NCI-H1417 treated with DMSO at 0.1 percent for 48 hours (cell line): ENCODE measurements at regions not wholly inside any gene's neighbourhood (a gene's known extent, or its start where the extent isn't known, plus 50 kb on each side); places are given as distances from the start of the nearest gene placed in this dataset.
"Not testable (repeated sequence)": the region's sequence is repeated elsewhere in the genome, so short reads cannot be mapped to it uniquely, and the experiment has no call there.

Experiments
- DNase-seq: peaks from one replicate; lab custom pipeline; 2025; lab: John Stamatoyannopoulos, UW

DNA sequence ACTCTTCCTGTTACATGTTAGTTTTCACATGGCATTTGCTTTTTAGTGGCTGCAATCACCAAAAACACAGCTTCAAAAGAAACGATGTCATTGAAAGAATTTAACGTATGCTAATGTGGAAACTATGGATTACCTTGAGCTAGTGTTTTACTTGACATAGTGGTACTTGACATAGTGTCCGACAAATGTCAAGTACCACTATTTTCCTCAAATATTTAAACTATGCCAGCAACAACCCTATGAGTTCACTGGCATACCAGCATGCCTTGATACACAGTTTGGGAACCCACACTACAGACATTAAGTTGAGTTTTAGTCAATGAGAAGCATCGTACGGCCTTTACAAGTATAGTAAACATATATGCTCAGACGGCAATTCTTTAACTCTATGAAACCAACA lies 560.3 kb downstream of the GALC start:
- DNase-seq, result no peak

DNA sequence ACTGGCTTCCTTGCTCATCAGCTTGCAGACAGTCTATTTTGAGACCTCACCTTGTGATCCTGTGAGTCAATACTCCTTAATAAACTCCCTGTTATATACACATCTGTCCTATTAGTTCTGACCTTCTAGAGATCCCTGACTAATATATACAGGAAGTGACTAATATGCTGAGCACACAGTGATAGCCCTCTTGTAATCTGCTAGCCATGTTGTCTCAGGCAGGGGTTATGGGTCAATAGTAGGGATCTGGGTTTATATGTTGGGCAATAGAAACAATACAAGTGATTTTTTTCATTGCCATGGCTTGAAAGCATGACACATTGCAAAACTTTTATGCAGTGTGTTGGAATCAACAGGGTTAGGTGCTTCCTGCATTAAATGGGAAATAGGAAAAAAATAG lies 562.2 kb downstream of the GALC start:
- no peak for DNase-seq

- DNase-seq, result no peak
These were observed 562.8 kb downstream of the GALC start for GRCh38 chr14:87430214-87430613.

- DNase-seq, result no peak
These were observed 573.1 kb downstream of the GALC start for GRCh38 chr14:87419925-87420324.

- DNase-seq, result no peak
These were observed 581.6 kb downstream of the GALC start for GRCh38 chr14:87411370-87411769.

GRCh38 chr14:87409393-87409792 lies 583.6 kb downstream of the GALC start:
- no peak for DNase-seq

- no peak for DNase-seq
These were observed 585.6 kb downstream of the GALC start for GRCh38 chr14:87407344-87407743.

DNA sequence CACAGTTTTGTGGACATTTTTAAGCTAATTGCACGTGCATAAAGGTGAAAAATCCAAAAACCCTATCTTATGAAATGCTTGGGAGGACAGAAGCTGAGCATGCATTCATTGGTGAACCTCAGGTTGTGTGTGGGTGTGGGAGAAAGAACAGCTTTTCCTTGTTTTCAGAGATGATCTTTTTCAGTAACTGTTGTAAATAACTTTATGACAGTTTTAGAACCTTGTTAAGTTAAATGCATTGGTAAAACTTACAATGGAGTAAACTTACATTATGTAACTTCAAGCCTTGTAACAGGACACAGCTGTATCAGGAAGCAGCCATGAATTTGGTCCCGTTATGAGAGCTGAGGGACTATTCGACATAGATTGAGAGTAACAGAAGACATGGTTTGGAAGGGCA lies 587.4 kb downstream of the GALC start:
- DNase-seq, result no peak

DNA sequence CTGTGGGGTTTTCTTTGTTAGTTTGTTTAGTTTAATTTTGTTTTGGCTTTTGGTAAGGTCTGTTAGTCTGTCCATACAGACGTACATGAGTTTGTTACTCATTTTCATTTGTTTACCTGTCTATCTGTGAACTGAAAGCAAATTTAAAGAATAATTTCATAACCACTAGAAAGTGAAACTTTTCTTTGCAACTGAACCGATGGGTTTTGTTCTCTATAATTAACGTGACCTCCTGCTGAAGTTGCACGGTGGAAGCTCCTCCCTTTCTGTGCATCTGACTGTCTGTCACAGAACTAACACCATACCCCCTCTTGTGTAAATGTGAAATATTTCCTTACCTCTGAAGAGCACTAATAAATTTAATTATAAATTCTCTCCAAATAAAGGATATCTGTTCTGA lies 595.5 kb downstream of the GALC start:
- DNase-seq, result no peak

GRCh38 chr14:87391066-87391465 lies 601.9 kb downstream of the GALC start:
- DNase-seq, result no peak

DNA sequence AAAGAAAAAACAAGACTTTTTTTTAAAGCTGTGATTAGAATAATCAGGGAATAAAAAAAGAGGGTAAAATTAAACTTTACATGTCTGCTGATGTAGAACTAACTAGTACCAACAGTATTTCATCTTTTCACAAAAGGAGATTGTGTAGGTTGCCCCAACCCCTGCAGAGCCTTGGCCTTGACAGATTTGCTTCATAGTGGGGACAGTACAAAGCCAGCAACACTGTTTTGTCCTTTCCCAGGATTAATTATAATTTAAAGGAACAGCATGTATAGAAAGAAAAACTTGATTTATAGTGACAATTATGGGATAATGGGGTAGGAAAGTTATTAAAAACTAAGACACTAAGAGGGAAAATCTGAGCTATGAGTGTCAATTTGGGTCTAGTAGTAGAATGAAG lies 604.0 kb downstream of the GALC start:
- DNase-seq, result no peak

DNA sequence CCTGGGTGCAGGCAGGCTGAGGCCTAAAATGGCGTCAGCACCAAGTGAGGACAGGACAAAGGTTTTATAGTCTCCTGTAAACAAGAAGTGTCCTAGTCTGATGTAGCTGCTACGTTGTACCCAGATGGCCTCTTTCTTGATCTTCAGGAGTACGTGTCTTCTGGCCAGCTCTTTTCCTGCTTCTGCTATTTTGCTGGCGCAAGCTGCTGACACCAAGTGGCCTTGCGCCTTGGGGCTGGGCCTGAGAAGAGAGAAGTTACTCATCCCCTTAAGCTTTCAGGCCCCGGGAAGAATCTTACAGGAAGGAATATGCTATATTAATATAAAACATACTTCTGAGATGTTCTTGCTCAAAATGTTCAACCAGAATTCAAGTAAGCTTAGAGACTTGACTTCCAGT lies 605.2 kb downstream of the GALC start:
- DNase-seq, result no peak

- DNase-seq, result no peak
These were observed 606.5 kb downstream of the GALC start for GRCh38 chr14:87386524-87386923.

- no peak for DNase-seq
These were observed 612.9 kb downstream of the GALC start for GRCh38 chr14:87380054-87380453.

DNA sequence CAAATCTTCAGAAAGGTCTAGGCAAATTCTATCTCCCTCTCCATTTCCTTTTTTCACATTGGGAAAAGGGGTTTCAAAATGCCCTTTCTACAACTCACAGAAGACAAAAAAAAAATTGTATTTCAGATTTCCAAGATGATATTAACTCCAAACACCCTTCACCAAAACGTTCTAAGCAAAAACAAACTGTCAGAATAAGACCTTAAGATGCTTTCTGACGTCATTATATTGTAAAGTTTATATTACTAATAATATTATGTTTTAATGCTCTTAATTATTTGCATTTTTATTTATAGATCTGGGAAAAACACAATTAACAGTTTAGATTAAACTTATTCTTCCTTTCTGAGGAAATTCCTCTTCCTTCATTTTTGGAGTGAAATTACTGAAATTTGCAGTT lies 624.2 kb downstream of the GALC start:
- no peak for DNase-seq

GRCh38 chr14:87360246-87360645 lies 632.7 kb downstream of the GALC start:
- DNase-seq, result not testable (repeated sequence)

DNA sequence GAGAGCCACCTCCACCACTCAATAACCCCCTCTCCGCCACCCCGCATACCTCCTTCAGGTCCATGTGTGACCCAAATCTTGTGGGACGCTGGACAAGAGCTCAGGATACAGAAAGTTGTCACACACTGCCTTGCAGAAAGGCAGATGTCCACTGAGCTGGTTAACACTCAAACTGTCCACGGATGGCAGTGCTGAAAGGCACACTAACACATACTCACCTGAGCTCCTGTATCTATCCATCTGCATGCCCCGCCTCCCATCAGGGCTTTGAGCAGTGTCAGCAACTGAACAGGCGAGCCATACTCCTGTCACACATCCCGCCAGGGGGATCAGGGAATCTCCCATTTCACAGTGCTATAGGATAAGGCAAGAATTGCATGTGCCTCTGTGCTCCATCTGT lies 642.0 kb downstream of the GALC start:
- DNase-seq, result no peak

DNA sequence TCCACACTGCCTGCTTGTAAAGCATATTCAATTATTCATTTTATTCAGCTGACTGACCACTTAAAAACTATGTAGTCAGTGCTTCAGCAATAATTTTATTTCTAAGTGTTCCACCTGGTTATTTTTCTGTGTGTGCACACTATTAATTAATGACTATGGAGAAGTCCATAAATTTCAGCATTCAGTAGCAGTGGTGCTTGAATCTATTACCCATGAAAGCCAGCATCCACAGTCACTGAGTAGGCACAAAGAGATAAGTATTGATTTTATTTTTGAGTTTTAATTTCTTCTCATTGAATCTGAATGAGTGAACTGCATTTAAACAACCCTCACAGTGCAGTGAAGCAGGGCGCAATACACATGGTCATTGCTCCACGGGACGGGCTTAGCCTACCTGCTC lies 643.1 kb downstream of the GALC start:
- DNase-seq, result peak; percentile 65

DNA sequence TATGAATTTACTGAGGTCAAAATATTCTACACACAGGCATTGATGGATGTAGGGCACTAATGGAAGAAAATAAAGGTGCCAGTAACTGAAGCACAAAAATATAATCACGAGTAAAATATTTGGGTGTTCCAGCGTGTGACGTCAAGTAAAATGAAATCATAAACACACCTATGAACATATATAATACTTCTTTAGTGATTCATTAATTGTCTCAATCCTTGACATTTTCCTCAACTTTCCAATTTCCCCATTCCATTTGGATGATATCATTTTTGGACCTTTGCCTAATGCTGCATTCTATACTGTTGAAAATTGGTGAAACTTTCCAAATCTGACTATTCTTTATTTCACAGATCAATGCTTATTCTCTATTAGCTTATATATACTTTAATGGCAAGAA lies 649.3 kb downstream of the GALC start:
- no peak for DNase-seq

- no peak for DNase-seq
These were observed 657.8 kb downstream of the GALC start for GRCh38 chr14:87334997-87335685.

DNA sequence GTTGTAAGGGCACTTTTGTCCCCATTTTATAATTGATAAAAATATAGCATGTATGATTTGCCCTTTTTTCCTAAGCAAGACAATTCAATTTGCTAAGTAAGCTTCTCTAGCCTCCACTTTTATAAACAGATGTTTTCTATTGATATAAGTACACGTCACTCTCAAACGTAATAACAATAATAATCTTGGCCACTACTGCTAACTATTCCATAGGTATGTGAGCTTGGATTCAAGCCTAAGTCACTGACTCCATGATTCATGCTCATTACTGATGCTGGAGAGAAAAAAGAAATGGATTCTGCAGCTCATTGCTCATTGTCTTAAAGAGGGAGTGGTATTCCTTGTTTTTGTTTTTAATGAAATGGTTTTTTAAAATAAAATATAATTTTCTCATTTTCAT lies 661.0 kb downstream of the GALC start:
- no peak for DNase-seq

DNA sequence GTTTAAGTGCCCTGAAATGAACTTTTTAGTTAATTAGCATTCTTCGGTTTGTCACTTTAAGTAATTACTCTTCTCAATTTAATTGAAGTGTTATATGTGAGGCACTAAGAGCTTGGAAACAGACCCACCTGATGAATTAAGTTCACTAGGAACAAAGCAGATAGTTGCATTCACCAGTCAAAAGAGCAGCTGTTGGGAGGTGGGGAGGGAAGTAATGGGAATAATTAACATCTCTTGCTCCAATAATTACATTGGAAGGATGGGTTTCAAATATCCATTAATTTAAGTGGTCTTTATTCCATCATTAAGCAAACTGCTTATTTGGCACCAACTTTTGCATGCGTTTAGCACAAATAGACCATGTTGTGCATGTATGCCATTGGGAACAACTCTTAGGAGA lies 667.2 kb downstream of the GALC start:
- DNase-seq, result peak; percentile 92

DNA sequence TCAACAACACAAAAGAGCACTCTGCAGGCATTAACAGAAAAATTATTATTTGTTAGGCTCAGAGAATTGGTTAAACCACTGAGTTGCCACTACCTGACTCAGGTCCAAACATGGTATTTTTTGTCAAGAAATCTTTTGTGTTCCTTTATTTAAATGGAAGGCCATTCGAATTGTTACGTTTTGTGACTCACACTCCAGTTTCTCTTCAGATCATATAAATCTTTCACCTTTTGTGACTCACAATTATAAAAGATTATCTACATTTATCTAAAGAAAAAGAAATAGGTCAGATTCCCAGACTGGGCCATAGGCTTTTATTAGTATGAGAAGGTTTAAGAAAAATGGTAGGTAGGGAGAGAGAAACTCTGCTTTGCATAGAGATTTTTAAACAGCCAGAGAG lies 669.8 kb downstream of the GALC start:
- no peak for DNase-seq

DNA sequence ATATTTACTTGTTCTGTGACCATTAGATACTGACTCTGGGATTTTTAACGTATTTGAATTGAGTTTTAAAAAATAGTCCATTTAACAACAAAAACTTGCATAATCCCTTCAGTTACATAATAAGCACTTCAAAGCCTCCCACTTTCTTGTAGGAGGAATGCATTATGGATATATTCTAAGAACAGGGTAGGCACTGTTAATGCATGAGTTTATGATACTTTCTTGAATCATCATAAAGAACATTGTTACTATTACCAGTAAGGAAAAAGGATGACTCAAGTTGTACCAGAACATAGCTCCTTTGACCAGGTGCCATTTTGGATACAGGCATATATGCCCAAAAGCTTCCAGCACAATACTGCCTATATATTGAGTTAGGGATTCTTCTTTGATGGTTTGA lies 671.4 kb downstream of the GALC start:
- no peak for DNase-seq

GRCh38 chr14:87312894-87313205 lies 680.1 kb downstream of the GALC start:
- no peak for DNase-seq
